Activated CD4-positive, CD25-positive, alpha-beta regulatory T cell treated with anti-CD3 and anti-CD28 coated beads, Interleukin-2, amount 50 U/mL, for 72 hours (primary cell): ENCODE measurements at regions not wholly inside any gene's neighbourhood (a gene's known extent, or its start where the extent isn't known, plus 50 kb on each side); places are given as distances from the start of the nearest gene placed in this dataset.
"Not testable (repeated sequence)": the region's sequence is repeated elsewhere in the genome, so short reads cannot be mapped to it uniquely, and the experiment has no call there.

Experiments used
- DNase-seq: peaks from one replicate; pipeline ENCODE4 v3.0.0; 2021

GRCh38 chr3:8020047-8020841 lies 481.4 kb upstream of the LMCD1 start:
- DNase-seq, result no peak

GRCh38 chr3:8027954-8028353 lies 473.7 kb upstream of the LMCD1 start:
- DNase-seq, result no peak

GRCh38 chr3:8050283-8050682 lies 451.3 kb upstream of the LMCD1 start:
- no peak for DNase-seq

- no peak for DNase-seq
Observed at GRCh38 chr3:8052659-8053058, 449.0 kb upstream of the LMCD1 start.

- DNase-seq, result not testable (repeated sequence)
Observed at GRCh38 chr3:8068135-8068534, 433.5 kb upstream of the LMCD1 start.

GRCh38 chr3:8069471-8069870 lies 432.2 kb upstream of the LMCD1 start:
- DNase-seq, result no peak

GRCh38 chr3:8070011-8070410 lies 431.6 kb upstream of the LMCD1 start:
- DNase-seq, result no peak

- not testable (repeated sequence) for DNase-seq
Observed at GRCh38 chr3:8074740-8075139, 426.9 kb upstream of the LMCD1 start.

- DNase-seq, result no peak
Observed at GRCh38 chr3:8077126-8077525, 424.5 kb upstream of the LMCD1 start.

- no peak for DNase-seq
Observed at GRCh38 chr3:8080464-8080863, 421.2 kb upstream of the LMCD1 start.

- no peak for DNase-seq
Observed at GRCh38 chr3:8085498-8085897, 416.1 kb upstream of the LMCD1 start.

- DNase-seq, result no peak
Observed at GRCh38 chr3:8087951-8088350, 413.7 kb upstream of the LMCD1 start.

- DNase-seq, result no peak
Observed at GRCh38 chr3:8094415-8094814, 407.2 kb upstream of the LMCD1 start.

GRCh38 chr3:8095724-8096123 lies 405.9 kb upstream of the LMCD1 start:
- no peak for DNase-seq

GRCh38 chr3:8097690-8098089 lies 403.9 kb upstream of the LMCD1 start:
- DNase-seq, result no peak

GRCh38 chr3:8103954-8104353 lies 397.7 kb upstream of the LMCD1 start:
- no peak for DNase-seq

GRCh38 chr3:8106921-8107320 lies 394.7 kb upstream of the LMCD1 start:
- DNase-seq, result no peak

GRCh38 chr3:8110966-8111798 lies 390.4 kb upstream of the LMCD1 start:
- DNase-seq, result no peak

- no peak for DNase-seq
Observed at GRCh38 chr3:8112587-8112986, 389.0 kb upstream of the LMCD1 start.

GRCh38 chr3:8113626-8114025 lies 388.0 kb upstream of the LMCD1 start:
- no peak for DNase-seq

GRCh38 chr3:8128686-8129085 lies 372.9 kb upstream of the LMCD1 start:
- no peak for DNase-seq

GRCh38 chr3:8136553-8136952 lies 365.1 kb upstream of the LMCD1 start:
- no peak for DNase-seq

- no peak for DNase-seq
Observed at GRCh38 chr3:8143186-8143585, 358.4 kb upstream of the LMCD1 start.

- no peak for DNase-seq
Observed at GRCh38 chr3:8145661-8146060, 356.0 kb upstream of the LMCD1 start.
